ENCODE measurements at regions not wholly inside any gene's neighbourhood (a gene's known extent, or its start where the extent isn't known, plus 50 kb on each side); places are given as distances from the start of the nearest gene placed in this dataset.

DNA sequence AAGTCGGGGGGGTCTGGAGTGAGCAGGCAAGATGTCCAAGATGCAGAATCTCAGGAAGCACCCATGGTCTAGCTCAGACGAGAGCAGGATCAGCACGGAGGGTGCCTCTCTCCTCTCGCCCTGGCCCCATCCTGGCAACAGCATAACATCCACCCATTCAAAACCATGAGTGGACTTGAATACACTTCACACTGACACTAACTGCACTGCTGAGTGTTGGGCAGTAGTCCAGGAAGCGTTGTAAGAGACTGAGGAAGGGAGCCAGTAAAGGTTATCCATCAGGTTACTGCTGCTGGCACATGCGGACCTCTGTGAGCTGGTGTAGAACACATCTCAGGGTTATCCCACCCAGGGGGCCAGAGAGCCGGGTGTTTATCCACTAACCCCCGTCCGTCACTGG is 131.0 kb upstream of the TOPAZ1 start:
- H4K20me1 ChIP-seq (ENCODE audit: control insufficient read depth, insufficient read depth), result no peaks in the 10 kb centered on the region
- RAD21 ChIA-PET (ENCODE audit: unreplicated experiment), result no interaction called here
- no peak for ATAC-seq
- H3K79me2 ChIP-seq (ENCODE audit: control insufficient read depth, insufficient read depth, low read length), result no peaks in the 10 kb centered on the region
- CTCF ChIA-PET, result no interaction called here
- no TSS peak for BruUV-seq (replicated peaks)
- POLR2A ChIA-PET, result interaction anchor here (0.5 kb wide), 1 partner anchor 224 kb away, joined by 9 read pairs; no protein-coding TSS in a partner anchor
- intact Hi-C loops (cut with micrococcal nuclease; ENCODE audit: unreplicated experiment), result loop anchor here (5.0 kb wide), 1 partner anchor 233 kb away; no protein-coding TSS in a partner anchor
- no peaks in the 10 kb centered on the region for H3K9me3 ChIP-seq (replicated peaks; ENCODE audit: control insufficient read depth, insufficient read depth, low read length)
- DNase-seq (ENCODE audit: low read depth, low spot score), result no peak
- peaks cover 4% of the 10 kb centered on the region for H3K4me1 ChIP-seq (ENCODE audit: control insufficient read depth, insufficient read depth, low read length)
- no peak overlapping the region for H3K4me2 ChIP-seq (ENCODE audit: control insufficient read depth, insufficient read depth)
- WGBS (ENCODE audit: insufficient coverage, insufficient replicate concordance, low lambda C conversion rate, missing lambda C conversion rate), result 43% methylated on average over 9 of the region's 9 CpGs
- in situ Hi-C loops (cut with MboI), result no loop called here
- TF ChIP-seq ESRRA (IDR thresholded peaks at IDR 0.05; ENCODE audit: low read length), result no peak
- TF ChIP-seq PAX5 (IDR thresholded peaks at IDR 0.05; ENCODE audit: borderline replicate concordance, low read depth, low read length), result no peak
- H3K9ac ChIP-seq (ENCODE audit: control insufficient read depth, insufficient read depth, low read length), result no peak overlapping the region
- no peak for FAIRE-seq
- H3K27me3 ChIP-seq (replicated peaks in 1 of 2; ENCODE audit: control insufficient read depth in 2 of 2, insufficient read depth in 2 of 2, low read length in 1 of 2), result no peaks in the 10 kb centered on the region
- SMC1A ChIA-PET (ENCODE audit: uncharacterized antibody, unreplicated experiment), result no interaction called here
- H2AFZ ChIP-seq (ENCODE audit: control insufficient read depth, low read depth, low read length), result no peak overlapping the region
- no peak overlapping the region for H3K27ac ChIP-seq (ENCODE audit: control insufficient read depth, insufficient read depth)
- peaks cover 0 to 12% of the 10 kb centered on the region in 2 experiments; a peak in 2 of 4 replicates for H3K36me3 ChIP-seq (ENCODE audit: control insufficient read depth in 2 of 2, insufficient read depth in 2 of 2, low read length in 1 of 2)
- H3K4me3 ChIP-seq, result no peak overlapping the region

GRCh38 chr3:44111482-44111881 is 130.2 kb upstream of the TOPAZ1 start:
- Histone ChIP-seq H3K4me3 (no peak overlapping the region), H3K9me3 (replicated peaks; ENCODE audit: control insufficient read depth, insufficient read depth, low read length) (no peaks in the 10 kb centered on the region), H4K20me1 (ENCODE audit: control insufficient read depth, insufficient read depth) (no peaks in the 10 kb centered on the region), H3K36me3 (ENCODE audit: control insufficient read depth in 2 of 2, insufficient read depth in 2 of 2, low read length in 1 of 2) (peaks cover 0 to 12% of the 10 kb centered on the region in 2 experiments; a peak in 2 of 4 replicates), H3K79me2 (ENCODE audit: control insufficient read depth, insufficient read depth, low read length) (no peaks in the 10 kb centered on the region), H3K27me3 (replicated peaks in 1 of 2; ENCODE audit: control insufficient read depth in 2 of 2, insufficient read depth in 2 of 2, low read length in 1 of 2) (no peaks in the 10 kb centered on the region), H3K4me1 (ENCODE audit: control insufficient read depth, insufficient read depth, low read length) (no peaks in the 10 kb centered on the region), H3K9ac (ENCODE audit: control insufficient read depth, insufficient read depth, low read length) (no peak overlapping the region), H3K4me2 (ENCODE audit: control insufficient read depth, insufficient read depth) (no peak overlapping the region), H3K27ac (ENCODE audit: control insufficient read depth, insufficient read depth) (no peak overlapping the region), H2AFZ (ENCODE audit: control insufficient read depth, low read depth, low read length) (no peak overlapping the region)
- ChIA-PET RAD21 (ENCODE audit: unreplicated experiment) (no interaction called here), SMC1A (ENCODE audit: uncharacterized antibody, unreplicated experiment) (interaction anchor here (1.2 kb wide), 1 partner anchor 9 kb away, joined by 4 read pairs; no protein-coding TSS in a partner anchor), CTCF (no interaction called here), POLR2A (no interaction called here)
- no peak for TF ChIP-seq CREB1 (IDR thresholded peaks at IDR 0.05; ENCODE audit: low read depth)
- TF ChIP-seq ZNF622 (IDR thresholded peaks at IDR 0.05), result no peak
- TF ChIP-seq IRF3 (IDR thresholded peaks at IDR 0.05), result no peak
- TF ChIP-seq IRF4 (IDR thresholded peaks at IDR 0.05; ENCODE audit: low read depth, low read length), result no peak
- TF ChIP-seq HCFC1 (IDR thresholded peaks at IDR 0.05; ENCODE audit: low read length), result no peak
- TF ChIP-seq, protein P1, sequence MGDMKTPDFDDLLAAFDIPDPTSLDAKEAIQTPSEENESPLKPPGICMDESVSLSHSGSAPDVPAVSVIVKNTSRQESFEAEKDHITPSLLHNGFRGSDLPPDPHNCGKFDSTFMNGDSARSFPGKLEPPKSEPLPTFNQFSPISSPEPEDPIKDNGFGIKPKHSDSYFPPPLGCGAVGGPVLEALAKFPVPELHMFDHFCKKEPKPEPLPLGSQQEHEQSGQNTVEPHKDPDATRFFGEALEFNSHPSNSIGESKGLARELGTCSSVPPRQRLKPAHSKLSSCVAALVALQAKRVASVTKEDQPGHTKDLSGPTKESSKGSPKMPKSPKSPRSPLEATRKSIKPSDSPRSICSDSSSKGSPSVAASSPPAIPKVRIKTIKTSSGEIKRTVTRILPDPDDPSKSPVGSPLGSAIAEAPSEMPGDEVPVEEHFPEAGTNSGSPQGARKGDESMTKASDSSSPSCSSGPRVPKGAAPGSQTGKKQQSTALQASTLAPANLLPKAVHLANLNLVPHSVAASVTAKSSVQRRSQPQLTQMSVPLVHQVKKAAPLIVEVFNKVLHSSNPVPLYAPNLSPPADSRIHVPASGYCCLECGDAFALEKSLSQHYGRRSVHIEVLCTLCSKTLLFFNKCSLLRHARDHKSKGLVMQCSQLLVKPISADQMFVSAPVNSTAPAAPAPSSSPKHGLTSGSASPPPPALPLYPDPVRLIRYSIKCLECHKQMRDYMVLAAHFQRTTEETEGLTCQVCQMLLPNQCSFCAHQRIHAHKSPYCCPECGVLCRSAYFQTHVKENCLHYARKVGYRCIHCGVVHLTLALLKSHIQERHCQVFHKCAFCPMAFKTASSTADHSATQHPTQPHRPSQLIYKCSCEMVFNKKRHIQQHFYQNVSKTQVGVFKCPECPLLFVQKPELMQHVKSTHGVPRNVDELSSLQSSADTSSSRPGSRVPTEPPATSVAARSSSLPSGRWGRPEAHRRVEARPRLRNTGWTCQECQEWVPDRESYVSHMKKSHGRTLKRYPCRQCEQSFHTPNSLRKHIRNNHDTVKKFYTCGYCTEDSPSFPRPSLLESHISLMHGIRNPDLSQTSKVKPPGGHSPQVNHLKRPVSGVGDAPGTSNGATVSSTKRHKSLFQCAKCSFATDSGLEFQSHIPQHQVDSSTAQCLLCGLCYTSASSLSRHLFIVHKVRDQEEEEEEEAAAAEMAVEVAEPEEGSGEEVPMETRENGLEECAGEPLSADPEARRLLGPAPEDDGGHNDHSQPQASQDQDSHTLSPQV (IDR thresholded peaks at IDR 0.05), result no peak
- TF ChIP-seq, protein P2, sequence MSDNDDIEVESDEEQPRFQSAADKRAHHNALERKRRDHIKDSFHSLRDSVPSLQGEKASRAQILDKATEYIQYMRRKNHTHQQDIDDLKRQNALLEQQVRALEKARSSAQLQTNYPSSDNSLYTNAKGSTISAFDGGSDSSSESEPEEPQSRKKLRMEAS (IDR thresholded peaks at IDR 0.05; ENCODE audit: low read depth, low read length), result no peak
- no peak for FAIRE-seq
- no peak for DNase-seq (ENCODE audit: low read depth, low spot score)
- no peak for ATAC-seq
- intact Hi-C loops (cut with micrococcal nuclease; ENCODE audit: unreplicated experiment), result loop anchor here (5.0 kb wide), 1 partner anchor 234 kb away; no protein-coding TSS in a partner anchor
- BruUV-seq (replicated peaks), result no TSS peak
- WGBS (ENCODE audit: insufficient coverage, insufficient replicate concordance, low lambda C conversion rate, missing lambda C conversion rate), result 0% methylated on average over 2 of the region's 2 CpGs
- in situ Hi-C loops (cut with MboI), result no loop called here
